SIG-M5 treated with dmso at 0.1 percent for 504 hours (cell line): ENCODE measurements at regions not wholly inside any gene's neighbourhood (a gene's known extent, or its start where the extent isn't known, plus 50 kb on each side); places are given as distances from the start of the nearest gene placed in this dataset.
A peak's percentile ranks its signal among the peaks of the same experiment; 100 is the strongest.

Experiments used
- DNase-seq: peaks from one replicate; lab custom pipeline; 2025; ENCODE audit not compliant: unreplicated experiment; lab: John Stamatoyannopoulos, UW

DNA sequence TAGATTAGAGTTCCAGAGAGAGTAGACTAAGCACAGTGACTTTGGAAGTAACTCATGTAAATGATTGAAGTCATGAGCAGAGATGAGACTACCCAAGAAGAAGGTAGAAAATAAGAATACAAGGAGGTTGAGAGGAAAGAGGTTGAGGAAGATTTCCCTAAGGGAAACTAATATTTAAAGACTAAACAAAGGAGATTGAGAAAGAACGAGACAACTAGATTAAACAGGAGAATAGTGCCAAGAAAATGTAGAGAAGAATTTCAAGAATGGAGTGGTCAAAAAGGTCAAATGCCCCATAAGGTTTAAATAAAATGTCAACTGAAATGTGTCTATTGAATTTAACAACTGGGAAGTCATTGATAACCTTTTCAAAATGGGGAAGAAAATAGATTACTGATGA is 59.0 kb downstream of the RPS29 start:
- DNase-seq = no peak

DNA sequence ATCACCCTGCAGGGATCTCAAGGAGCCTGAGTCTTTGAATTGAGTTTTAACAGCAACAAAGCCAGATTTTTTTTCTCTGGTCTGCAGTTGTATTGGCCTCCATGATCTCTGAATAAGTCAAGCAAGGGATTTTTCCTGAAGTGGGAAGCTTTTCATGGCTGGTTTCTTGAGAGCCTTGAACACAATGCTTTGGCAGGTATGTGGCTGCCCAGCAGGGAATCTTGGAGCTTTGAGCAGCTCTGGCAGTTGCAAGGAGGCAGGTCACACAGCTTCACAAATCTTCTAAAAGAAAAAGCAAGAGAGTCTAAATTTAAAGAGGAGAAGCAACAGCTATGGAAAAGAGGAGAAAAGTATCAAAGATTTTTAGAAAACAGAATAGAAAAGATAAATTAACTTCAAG is 60.1 kb downstream of the RPS29 start:
- no peak for DNase-seq

DNA sequence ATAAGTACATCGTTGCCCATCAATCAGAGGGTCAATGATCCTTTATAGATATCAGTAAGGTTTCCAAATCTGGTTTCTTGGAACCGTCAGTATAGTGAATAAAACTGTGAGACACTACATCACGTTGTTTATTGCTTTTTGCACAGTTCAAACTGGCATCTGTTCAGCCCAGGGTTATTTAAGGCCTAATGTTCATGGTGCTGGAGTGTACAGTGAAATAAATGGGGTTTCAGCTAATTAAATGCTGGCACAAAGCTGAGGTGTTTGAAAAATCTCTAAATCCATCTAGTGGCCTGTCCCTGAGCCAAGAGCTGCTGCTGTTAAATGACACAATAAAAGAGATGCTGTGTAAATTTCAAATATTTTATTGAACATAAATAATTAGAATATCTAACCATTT is 69.9 kb downstream of the RPS29 start:
- DNase-seq = no peak

DNA sequence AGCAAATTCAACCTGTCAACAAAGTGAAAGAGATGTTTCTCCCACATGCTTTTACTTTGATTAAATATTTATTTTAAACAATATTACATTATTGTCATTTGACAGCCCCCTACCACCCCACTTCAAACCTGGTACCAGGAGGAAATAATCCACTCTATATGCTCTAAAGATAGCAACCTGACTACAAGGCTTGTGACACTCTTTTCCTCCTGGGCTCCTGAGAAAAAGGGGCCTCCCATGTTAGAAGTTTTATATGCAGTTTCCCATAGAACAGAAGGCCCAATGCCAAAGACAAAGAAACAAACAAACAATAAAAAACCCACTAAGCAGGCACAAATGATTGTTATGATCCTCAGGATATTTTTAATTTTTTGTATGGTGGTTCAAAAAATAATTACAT is 73.6 kb downstream of the RPS29 start:
- DNase-seq = no peak

DNA sequence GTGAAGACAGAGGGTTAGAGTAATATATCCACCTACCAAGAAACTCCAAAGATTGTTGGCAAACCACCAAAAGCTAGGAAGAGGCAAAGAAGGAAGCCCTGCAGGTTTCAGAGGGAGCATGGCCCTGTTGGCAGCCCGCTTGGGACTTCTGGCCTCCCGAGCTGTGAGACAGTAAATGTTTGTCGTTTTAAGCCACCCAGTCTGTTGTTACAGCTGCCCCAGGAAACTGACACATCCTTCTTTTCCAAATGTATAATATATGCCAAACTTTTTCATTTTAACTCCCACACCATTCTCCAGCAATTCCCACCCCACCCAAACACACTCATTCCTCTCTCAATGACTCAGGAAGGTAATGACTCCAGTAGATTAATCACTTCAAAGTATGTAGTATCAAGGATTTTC is 74.0 kb downstream of the RPS29 start:
- no peak for DNase-seq

DNA sequence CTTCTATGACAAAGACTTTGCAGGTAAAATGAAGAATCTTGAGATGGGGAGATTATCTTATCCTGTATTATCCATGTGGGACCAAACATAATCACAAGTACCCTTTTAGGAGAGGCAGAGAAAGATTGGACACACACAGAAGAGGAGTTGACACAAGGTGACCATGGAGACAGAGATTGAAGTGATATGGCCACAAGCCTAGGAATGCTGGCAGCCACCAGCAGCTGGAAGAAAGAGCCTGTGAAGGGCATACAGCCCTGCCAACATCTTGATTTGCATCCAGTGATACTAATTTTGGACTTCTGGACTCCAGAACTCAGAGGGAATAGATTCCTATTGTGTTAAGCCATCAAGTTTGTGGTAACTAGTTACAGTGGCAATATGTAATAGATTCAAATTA is 78.1 kb downstream of the RPS29 start:
- no peak for DNase-seq

DNA sequence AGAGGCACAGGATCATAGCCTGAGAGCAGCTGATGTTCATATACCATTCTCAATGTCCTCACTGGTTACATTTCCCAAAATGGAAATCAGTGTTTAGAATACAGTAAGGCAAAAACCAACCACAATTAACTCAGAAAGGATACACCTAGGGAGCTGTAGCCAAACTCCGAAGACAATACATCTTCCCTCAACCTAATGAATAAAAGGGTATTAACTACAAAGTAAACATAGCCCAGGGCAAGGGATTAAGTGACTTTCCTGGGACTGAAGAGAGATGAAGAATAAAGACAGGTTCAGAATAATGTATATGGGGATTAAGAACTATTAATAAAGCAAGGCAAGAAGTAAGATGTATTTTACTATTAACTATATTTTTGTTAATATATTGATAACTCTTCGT is 79.5 kb downstream of the RPS29 start:
- DNase-seq = no peak

DNA sequence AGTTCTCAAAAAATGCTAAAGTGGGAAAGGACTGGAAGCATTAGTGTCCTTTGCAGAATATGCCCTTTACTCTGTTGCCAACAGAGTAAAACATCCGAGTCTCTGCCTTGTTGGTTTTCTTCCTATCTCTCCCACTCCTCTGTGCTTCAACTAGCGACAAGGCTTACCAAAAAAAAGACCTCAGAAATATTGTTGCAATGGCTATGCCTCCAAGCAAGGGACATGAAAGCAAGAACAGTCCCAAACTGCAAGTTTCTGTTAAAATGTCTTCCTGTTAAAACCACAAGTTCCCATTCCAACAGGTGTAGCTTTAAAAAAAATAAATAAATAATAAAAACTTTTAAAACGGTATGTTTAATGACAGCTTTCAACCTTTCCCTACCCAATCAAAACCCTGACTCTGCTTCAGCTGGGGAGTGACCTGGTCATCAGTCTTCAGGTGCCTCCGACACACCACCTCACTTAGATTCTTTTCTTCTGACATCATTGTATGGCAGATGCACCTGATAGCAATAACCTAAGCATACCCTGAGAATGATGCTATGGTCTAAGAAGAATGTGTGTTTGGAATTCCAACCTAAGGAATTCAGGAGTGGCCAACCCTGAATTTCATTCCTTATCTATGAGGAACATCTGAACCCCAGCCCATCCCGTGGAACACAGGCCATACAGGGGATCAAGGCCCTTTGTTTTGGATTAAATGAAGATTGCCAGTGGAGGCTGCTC is 81.0 kb downstream of the RPS29 start:
- peak; percentile 65 for DNase-seq

DNA sequence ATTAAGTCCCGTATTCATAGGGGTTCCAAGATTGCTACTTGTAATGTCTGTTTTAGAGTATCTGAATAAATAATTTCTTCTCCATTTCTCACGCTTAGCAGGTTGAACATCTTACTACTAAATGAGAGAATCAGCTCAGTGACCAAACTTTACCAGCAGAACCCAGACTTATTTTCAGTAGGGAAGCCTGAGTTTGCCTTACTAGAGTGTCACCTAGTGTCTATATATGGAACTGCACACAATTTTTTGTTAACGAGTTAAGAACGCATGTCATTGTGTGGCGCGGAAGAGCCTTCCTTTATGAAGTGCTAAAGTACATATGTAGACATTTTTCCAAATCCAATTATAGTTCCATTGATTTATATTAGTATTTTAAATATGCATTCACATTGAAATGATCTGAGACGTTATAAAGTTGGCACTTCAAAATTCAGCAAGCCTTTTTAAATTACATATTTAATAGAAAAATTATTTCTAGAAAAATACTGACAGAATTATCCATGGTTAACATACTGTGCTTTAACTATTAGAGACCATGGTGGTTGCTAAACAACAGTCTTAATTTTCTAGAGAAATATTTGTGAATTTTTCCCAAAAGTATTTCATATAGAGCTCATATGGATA is 88.3 kb downstream of the RPS29 start:
- DNase-seq = peak; percentile 76

DNA sequence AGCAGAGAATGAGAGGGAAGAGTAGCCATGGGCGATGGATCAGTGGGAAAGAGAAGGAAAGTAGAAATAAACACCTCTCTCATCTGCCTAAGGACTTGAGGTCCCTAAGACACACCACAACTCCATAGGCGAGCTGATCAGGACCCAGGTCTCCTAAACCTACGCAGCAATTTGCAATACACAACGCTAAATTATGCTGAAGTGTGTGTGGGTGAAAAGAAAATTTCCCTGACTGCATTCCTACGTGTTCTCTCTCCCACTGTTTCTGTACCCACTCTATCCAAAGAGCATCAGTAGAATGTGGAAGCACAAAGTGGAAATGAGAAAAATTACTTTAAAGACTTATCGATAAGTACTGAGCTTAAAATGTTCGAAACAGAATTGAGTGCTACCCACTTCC is 88.9 kb downstream of the RPS29 start:
- DNase-seq = no peak

DNA sequence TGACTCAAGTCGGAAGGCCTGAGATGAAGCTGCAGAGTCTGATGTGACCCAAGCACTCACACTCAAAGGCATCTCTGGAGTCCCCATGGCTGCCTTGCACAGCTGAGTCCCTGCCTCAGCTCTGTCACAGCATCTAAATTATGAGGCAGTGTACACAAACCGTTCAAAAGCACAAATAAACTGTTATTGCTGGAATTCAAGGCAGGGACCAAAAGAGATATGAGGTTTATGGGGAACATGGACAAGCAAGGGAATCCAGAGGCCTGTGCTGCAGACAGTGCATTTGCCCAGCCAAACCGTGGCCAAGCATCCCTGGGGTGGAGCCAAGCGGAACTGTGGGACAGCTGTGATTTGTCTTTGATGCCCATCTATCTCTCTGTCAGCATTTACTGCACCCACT is 91.3 kb downstream of the RPS29 start:
- DNase-seq = no peak

DNA sequence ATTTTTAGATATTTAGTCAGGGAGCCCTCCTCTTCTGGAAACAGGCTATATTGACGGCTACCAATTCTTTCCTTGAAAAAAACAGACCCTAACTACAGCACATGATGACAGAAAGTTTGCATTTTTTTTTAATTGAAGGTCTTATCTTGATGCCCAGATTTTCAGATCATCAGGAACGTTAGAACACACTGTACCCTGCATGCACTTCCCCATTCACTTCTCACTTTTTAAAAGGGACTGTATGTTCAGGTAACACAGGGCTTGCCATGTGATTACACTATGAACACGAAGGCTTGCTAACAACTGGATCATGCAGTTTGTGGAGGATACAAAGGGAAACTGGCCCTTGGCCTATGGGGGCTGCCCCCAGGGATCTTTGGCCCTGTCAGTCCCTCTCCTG is 92.6 kb downstream of the RPS29 start:
- no peak for DNase-seq

DNA sequence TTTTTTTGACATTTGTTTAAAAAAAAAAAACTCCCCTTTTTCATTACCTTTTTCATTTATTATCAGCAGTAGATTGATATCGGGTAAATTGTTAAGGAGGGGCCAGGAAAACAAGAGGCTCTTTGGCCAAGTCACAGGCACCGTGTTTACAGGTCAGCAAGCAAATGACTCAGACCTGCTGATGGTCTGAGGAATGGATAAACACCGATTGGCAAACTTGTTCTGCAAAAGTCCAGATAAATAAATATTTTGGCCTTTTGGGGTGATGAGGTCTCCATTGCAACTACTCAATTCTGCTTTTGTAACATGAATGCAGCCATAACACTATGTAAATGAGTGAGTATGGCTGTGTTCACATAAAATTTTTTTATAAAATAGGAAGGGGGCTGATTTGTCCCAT is 94.0 kb downstream of the RPS29 start:
- DNase-seq = no peak

DNA sequence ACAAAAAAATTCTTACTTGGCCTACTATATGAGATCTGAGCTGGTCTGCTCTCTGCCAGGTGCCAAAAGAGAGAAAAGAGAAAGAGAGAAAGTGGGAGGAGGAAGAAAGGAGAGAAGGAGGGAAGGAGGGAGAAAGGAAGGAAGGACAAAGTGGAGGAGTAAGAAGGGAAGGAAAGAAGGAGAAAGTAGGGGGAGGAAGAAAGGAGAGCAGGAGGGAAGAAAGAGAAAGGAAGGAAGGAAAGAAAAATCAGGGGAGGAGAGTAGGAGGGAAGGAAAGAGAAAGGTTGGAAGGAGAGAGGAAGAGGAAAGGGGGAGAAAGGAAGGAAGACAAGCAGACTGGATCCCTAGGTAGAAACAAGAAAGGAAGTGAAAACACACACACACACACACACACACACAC is 96.8 kb downstream of the RPS29 start:
- no peak for DNase-seq

DNA sequence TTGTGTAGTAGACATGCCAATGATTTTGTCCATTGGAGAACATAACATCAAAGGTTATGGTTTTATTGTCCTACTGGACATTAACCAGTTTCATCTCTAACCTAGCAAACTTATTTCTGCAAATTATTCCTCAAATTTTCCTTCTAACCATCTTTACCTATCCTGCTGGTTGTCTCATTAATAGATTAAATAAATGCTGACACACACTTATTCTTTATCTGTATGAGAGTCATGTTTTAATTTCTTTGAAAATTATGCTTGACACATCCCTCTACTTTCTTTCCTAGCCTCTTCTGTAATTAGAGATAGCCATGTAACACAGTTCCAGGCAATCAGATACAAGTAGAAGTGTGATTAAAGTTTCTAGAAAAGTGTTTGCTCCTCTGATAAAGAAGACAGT is 98.9 kb downstream of the RPS29 start:
- DNase-seq = no peak

DNA sequence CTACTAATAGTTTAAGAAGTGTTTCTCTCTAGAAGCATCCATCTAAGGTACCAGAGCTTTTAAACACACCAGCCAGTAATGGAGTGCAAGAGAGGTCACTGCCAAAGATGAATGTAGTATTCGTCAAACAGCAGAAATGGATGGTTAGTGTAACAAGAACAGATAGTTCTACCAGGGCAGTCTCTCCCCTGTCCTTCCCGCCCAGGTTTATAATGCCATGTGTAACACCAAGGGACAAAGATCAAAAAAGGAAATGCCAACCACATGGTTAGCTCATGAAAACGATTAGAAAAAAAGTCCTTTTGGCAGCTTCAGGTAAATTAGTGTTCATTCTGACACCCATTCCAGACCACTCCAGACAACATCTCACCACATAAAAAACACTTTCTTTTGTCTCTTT is 100.9 kb downstream of the RPS29 start:
- no peak for DNase-seq

DNA sequence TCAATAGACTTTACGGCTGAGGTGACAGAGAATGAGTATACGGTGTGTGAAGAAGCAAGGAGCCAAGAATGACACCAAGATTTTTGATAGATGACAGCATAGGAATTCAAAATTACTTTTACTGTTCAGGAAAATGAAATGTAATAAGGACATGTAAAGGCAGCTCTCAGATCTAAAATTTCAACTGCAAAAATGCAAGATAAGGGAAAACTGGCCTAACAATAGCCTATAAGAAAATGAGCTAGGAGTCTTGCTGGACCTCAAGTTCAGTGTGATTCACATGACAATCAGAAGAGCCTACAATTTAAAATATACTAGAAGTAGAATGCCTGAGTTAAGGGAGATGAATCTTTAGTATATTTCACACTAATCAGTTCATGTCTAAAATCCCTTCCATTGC is 102.0 kb downstream of the RPS29 start:
- no peak for DNase-seq

DNA sequence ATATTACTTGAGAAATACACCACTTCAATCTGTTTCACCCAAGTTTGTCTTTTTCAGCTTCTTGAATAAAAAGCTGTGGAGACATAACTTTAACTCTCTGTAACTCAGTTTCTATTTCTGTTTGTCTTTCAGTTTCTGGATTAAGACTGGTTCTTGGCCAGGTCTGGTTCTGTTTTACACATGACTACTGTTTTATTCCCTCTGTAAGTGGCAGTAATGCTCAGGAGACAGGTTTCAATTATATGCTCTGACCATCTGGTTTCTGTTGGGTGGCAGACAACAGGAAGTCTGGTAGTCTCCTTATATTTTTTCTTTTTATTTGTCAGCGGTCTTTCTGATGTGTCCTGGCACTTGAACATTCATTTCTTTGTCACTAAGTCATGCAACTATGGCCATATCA is 102.9 kb downstream of the RPS29 start:
- DNase-seq = no peak

DNA sequence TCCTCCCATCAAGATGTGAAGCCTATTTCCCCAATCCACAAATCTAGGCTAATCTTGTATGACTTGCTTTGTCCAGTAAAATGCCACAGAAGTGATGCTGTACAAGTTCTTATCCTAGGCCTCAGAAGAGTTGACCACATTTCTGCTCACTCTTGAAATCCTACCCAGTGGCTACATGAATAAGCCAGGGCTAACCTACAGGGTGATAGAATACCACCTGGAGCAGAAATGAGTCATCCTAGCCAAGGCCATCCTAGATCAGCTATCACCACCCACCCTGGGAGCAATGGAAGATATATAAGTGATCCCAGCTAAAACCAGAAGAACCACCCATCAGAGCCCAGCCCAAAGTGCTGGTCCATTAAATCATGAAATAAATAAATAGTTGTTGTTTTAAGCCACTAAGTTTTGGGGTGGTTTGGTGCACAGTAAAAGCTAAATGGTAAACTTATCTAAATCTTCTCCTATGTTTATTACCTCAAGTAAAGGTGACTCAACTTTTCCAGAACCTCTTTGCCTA is 105.1 kb downstream of the RPS29 start:
- no peak for DNase-seq

DNA sequence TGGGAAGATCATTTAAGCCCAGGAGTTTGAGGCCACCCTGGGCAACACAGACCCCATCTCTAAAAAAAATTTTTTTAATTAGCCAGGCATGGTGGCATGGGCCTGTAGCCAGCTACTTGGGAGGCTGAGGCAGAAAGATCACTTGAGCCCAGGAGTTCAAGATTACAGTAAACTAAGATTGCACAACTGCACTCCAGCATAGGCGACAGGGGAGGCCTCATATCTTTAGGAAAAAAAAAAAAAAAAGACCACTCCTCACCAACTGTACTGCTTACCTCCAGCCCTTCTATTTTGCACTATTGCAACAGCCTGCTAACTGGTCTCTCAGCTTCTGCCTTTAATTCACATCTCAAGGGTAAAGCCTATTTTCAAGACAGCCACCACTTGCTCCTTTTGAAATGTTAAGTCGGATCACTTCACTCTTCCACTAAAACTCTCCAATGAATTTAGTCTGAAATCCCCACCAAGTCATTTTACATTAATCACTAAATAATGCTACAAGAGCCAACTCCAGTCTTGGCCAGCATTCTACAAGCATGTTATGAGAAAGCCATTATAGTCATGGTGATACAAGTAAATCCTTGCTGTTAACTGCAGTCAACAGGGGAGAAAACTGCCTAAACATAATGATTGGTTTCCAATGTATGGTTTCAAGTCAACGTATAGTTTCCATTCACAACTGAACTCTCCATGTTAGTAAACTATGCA is 106.0 kb downstream of the RPS29 start:
- no peak for DNase-seq

DNA sequence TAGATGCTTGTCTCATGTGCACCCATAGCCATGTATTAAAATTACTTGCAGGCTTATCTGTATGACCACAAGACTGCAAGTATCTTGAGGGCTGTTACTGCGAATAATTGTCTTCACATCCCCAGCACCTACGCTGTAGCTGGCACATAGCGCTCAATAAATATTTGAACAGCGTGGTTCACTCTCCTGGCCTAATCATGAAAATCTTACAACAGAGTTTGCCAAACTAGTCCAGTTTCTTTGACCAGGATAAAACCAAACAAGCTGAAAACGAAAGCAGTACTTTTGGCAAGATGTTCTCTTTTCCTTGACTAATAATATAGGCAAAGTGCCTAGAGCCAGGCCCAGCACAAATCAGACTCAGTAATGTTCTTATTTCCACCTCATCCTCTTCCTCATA is 106.7 kb downstream of the RPS29 start:
- peak; percentile 8 for DNase-seq

DNA sequence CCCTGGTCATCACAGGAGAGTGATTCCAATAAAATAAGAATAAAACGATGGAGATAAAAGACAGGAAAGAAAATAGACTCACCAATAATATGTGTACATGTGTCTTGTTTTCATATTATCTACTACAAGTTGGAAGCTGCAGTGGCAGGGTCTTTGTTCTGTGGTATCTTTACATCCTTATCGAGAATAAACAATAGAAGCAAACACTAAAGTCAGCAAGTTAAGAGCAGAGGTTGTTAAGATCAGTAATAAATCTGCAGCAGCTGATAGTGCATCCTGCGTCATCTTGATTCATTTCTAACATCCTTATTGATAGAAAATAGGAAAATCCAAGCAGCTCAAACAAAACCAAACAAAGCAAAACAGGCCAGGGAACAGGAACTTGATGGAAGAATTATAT is 107.4 kb downstream of the RPS29 start:
- no peak for DNase-seq
